Epidermal melanocyte (primary cell): ENCODE measurements at regions not wholly inside any gene's neighbourhood (a gene's known extent, or its start where the extent isn't known, plus 50 kb on each side); places are given as distances from the start of the nearest gene placed in this dataset.
"Not testable (repeated sequence)": the region's sequence is repeated elsewhere in the genome, so short reads cannot be mapped to it uniquely, and the experiment has no call there.

Source experiments
- DNase-seq: peaks from one replicate; pipeline ENCODE4 v3.0.0; 2011; ENCODE audit warnings: low spot score; ENCODE audit not compliant: insufficient read length

GRCh38 chr2:64794426-64794995 is 140.8 kb upstream of the SERTAD2 start:
- DNase-seq = no peak

GRCh38 chr2:64795024-64795592 is 141.4 kb upstream of the SERTAD2 start:
- DNase-seq = no peak

DNA sequence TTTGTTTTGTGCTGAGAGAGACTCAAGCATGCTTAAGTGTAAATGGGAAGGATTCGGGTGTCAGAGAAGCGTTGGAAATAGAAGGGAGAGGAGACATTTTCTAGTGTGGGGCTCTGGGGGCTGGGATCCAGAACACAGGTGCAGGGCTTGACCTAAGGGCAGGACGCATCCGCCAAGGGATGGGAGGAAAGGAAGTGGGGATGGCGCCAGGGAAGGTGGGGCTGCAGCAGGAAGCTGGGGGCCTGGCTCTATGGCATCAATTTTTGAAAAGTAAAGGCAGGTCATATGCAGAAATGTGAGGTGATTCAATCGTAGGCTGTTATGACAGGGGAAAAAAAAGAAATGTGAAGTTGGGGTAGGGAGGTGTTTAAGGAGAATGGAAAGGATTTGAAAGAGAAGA is 143.2 kb upstream of the SERTAD2 start:
- no peak for DNase-seq

DNA sequence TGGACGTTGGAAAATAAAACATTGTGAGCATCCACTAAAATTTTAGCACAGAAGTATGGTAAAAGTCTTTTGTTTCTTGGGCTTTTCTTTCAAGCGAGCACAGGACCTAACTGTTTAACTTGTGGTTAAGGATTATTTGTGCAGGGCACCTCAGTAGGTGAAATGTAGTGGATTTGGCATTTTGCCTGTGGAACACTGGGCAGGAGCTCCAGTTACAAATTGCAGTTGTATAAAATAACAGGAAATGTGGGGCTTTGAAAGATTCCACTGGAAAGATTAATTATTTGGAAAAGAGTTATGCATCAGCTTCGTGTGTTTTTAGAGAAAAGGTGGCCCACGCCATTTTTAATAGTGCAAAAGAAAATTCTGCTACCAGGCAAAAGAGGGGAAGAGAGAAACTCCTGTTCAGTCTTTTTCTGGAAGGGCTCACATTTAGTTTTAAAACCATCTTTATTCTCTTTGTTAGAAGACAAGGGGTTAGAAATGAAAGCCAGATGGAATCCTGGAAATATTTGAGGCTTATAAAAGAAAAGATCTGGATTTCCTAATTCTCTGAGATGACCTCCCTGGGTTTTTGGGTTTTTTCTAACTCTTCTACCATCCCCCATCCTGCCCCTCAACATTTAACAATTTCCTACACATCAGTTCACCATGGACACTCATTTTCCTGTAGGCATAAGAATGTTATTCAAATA is 144.3 kb upstream of the SERTAD2 start:
- no peak for DNase-seq

- no peak for DNase-seq
Observed at GRCh38 chr2:64799592-64800252, 146.0 kb upstream of the SERTAD2 start.

- DNase-seq = no peak
Observed at GRCh38 chr2:64803776-64804175, 150.1 kb upstream of the SERTAD2 start.

- DNase-seq = no peak
Observed at GRCh38 chr2:64804651-64805050, 150.9 kb upstream of the SERTAD2 start.

- no peak for DNase-seq
Observed at GRCh38 chr2:64807417-64807816, 153.7 kb upstream of the SERTAD2 start.

- DNase-seq = no peak
Observed at GRCh38 chr2:64808092-64808491, 154.4 kb upstream of the SERTAD2 start.

GRCh38 chr2:64808754-64809153 is 155.0 kb upstream of the SERTAD2 start:
- DNase-seq = no peak

DNA sequence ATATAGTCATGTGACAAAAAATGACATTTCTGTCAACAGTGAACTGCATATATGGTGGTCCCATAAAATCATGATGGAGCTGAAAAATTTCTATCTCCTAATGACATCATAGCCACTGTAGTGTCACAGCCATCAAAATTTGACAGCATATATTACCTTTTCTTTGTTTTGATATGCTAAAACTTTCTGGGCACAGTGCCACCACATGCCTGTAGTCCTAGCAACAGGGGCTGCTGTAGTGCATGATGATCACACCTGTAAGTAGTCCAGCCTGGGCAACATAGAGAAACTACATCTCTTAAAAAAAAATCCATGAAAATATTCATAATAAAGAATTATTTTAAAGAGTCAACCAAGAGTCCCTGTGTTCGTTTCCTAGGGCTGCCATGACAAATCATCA is 155.5 kb upstream of the SERTAD2 start:
- DNase-seq = no peak

- DNase-seq = no peak
Observed at GRCh38 chr2:64812285-64812684, 158.6 kb upstream of the SERTAD2 start.

- no peak for DNase-seq
Observed at GRCh38 chr2:64814007-64814406, 160.3 kb upstream of the SERTAD2 start.

DNA sequence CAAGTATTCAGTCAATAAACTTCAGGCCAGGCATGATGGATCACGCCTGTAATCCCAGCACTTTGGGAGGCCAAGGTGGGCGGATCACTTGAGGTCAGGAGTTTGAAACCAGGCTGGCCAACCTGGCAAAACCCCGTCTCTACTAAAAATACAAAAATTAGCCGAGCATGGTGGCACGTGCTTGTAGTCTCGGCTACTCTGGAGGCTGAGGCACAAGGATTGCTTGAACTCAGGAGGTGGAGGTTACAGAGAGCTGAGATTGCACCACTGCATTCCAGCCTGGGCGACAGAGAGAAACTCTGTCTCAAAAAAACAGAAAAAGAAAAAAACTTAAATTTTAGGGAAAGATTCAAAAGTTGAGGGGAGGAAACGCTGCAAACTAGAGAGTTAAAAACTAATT is 162.8 kb upstream of the SERTAD2 start:
- DNase-seq = not testable (repeated sequence)

- no peak for DNase-seq
Observed at GRCh38 chr2:64817453-64817852, 163.7 kb upstream of the SERTAD2 start.

DNA sequence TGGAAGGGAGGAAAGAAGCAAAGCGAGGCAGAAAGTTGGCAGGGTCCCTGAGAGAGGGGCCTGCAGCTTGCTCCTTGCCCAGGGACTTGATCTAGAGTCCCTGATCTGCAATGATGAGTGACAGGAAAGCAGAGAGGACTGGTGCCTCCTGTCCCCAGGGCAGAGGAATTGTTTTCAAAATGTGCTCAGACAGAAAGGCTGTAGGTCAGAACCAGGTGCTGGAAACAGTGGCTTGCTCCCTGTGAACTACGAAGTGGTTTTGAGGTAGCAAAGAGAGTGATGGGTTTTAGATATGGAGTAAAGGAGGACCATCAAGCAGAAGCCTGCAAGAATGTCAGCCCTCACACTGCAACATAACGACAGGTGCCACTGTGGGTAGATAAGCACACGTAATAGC is 164.9 kb upstream of the SERTAD2 start:
- DNase-seq = no peak

DNA sequence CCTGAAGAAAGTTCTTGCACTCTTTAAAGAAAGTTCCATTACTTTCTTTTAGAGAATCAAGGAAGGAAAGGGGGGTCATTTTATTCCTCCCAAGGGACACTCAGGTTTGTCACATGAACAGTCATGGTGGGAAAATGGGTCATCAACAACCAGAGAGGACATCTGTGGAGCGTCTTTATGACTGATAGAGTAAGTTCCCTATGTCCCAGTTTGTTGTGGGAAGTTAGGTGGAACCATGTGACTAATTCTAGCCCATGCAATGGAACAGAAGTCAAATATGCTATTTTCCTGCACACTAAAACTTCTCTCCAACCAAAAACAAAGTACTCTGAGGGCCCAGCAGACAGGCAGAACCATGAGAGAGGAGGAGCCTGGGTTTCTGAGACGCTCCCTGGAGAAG is 165.6 kb upstream of the SERTAD2 start:
- DNase-seq = no peak

GRCh38 chr2:64819774-64820688 is 166.3 kb upstream of the SERTAD2 start:
- no peak for DNase-seq

GRCh38 chr2:64820901-64821300 is 167.2 kb upstream of the SERTAD2 start:
- no peak for DNase-seq

DNA sequence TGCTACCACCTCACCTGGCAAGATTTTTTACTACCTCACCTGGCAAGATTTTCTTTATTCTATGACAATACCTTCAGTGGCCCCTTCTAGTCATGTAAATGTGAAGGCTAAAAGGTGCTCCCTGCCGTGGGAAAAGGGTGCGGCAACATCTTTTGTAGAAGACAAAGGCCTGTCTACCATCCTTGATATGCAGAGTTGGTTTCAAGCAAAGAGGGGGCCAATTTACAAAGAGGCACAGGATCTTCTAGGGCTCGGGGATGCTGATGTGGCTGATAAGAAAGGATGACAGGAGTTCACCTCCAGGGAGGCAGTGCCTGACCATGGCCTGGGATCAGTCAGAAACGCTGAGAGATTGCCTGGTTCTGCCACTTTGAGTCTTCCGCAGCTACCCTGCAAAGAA is 165.4 kb upstream of the SLC1A4 start:
- DNase-seq = no peak

- no peak for DNase-seq
Observed at GRCh38 chr2:64825831-64826491, 163.2 kb upstream of the SLC1A4 start.
